Tibial artery (tissue), 4 donors: ENCODE measurements at regions not wholly inside any gene's neighbourhood (a gene's known extent, or its start where the extent isn't known, plus 50 kb on each side); places are given as distances from the start of the nearest gene placed in this dataset.

Source experiments
- DNase-seq, 2 donors: peaks; one replicate each; pipeline ENCODE4 v3.0.0-alpha.2; 2019
- H3K27ac ChIP-seq, 2 donors: fragments of 200-600 bp; sonication (generic) in 1 of 2; 1 replicate in 1 of 2; 2 replicates in 1 of 2; pipeline ENCODE4 v1.5.1; 2018 to 2019; ENCODE audit warnings: mild to moderate bottlenecking in 1 of 2
- H3K27me3 ChIP-seq, 2 donors: fragments of 200-600 bp; sonication (generic) in 1 of 2; one replicate each; pipeline versions ENCODE4 v1.5.1 to v1.6.0; 2016 to 2019
- H3K36me3 ChIP-seq, 3 donors: fragments of 200-600 bp; sonication (generic) in 2 of 3; one replicate each; pipeline ENCODE4 v1.5.1; 2016 to 2019; ENCODE audit warnings: mild to moderate bottlenecking in 2 of 3
- H3K4me1 ChIP-seq, 4 donors: fragments of 200-600 bp; sonication (generic) in 2 of 4; 1 replicate in 3 of 4; 2 replicates in 1 of 4; pipeline ENCODE4 v1.5.1; 2016 to 2019
- H3K4me3 ChIP-seq, 2 donors: fragments of 200-600 bp; sonication (generic) in 1 of 2; 1 replicate in 1 of 2; 2 replicates in 1 of 2; pipeline ENCODE4 v1.5.1; 2018 to 2019; ENCODE audit warnings: mild to moderate bottlenecking in 2 of 2
- H3K9me3 ChIP-seq, 3 donors: fragments of 200-600 bp; sonication (generic) in 1 of 3; one replicate each; pipeline ENCODE4 v1.5.1; 2016 to 2019
- CTCF ChIP-seq, 2 experiments: fragments of 200-600 bp in 1 of 2; fragments of 450-650 bp in 1 of 2; IDR thresholded peaks; one replicate each; pipeline ENCODE4 v1.5.1; 2017 to 2019; ENCODE audit warnings: antibody characterized with exemption in 2 of 2, mild to moderate bottlenecking in 1 of 2, moderate library complexity in 1 of 2
- intact Hi-C: fragments of 100-400 bp; cut with DNase I; formaldehyde crosslinking; loops from one replicate; pipeline ENCODE4 v1.15.0; 2023; ENCODE audit warnings: low total_unique reads

- H3K27ac ChIP-seq = no peak overlapping the region
- H3K9me3 ChIP-seq = no peaks in the 10 kb centered on the region
- no peaks in the 10 kb centered on the region for H3K27me3 ChIP-seq
- intact Hi-C loops = no loop called here
- TF ChIP-seq CTCF (IDR thresholded peaks at IDR 0.05) = no peak
- H3K4me3 ChIP-seq = no peak overlapping the region
- H3K4me1 ChIP-seq = peaks cover 0 to 22% (median 3%) of the 10 kb centered on the region in 4 donors
- no peaks in the 10 kb centered on the region for H3K36me3 ChIP-seq
- DNase-seq = no peak
Observed at GRCh38 chr1:221871056-221871455, 129.2 kb upstream of the DUSP10 start.

GRCh38 chr1:221869779-221870178 is 127.9 kb upstream of the DUSP10 start:
- Histone ChIP-seq H3K27ac (no peak overlapping the region), H3K9me3 (no peaks in the 10 kb centered on the region), H3K27me3 (no peaks in the 10 kb centered on the region), H3K4me1 (peaks cover 0 to 22% (median 3%) of the 10 kb centered on the region in 4 donors), H3K36me3 (no peaks in the 10 kb centered on the region), H3K4me3 (no peak overlapping the region)
- intact Hi-C loops = no loop called here
- TF ChIP-seq CTCF (IDR thresholded peaks at IDR 0.05) = no peak
- no peak for DNase-seq

DNA sequence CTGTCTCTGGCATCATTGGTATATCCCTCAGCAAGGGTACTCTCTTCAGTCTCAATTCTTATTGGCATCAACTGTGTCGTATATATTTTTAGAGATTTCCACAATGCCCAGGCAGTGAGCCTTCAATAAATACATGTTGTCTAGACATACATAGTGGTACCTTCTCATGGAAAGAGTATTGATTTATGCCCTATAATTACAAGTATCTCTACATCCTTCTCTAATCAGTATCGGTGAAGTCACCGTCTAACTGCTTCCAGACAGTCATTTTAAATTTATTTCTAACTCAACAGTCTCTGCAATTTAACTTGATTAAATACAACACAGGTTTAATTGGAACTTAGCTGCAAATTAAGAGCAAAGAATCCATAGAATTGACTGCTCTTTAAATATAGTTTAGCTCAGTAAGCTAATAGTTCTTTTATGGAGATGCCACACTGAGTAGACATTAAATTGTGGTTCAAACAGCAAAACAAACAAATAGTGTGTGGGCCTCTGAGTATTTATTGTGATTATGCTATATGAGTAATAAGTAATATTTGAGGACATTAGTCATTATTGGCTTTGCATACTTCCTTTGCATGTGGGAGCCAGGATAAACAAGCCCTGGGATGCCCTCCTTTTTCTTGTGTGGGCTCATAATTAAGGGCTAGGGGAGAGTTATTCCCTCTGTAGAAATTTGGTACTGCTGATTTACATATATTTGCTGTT is 126.9 kb upstream of the DUSP10 start:
- intact Hi-C loops = no loop called here
- TF ChIP-seq CTCF (IDR thresholded peaks at IDR 0.05) = no peak
- Histone ChIP-seq H3K27me3 (no peaks in the 10 kb centered on the region), H3K27ac (peak overlapping the region in 1 of 2 donors; percentile 10), H3K4me3 (no peak overlapping the region), H3K36me3 (no peaks in the 10 kb centered on the region), H3K9me3 (no peaks in the 10 kb centered on the region), H3K4me1 (peaks cover 0 to 22% (median 3%) of the 10 kb centered on the region in 4 donors)
- no peak for DNase-seq

DNA sequence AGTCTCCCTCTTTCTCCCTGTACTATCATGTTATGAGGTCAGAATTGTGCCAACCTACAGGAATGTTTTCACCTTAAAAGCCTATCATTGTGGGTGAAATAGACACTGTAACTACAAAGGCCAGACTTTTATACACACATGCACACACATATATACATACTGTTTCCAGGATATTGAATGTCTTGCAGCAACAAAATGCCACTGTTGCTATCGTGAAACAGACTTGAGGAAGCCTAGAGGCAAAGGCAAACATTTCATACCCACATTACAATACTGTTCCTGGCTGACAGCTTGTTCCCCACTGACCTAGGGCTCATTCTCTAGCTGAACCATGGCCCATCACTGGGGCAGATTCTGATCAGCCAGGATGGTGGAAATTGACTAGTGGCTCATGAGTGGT is 125.1 kb upstream of the DUSP10 start:
- Histone ChIP-seq H3K36me3 (no peaks in the 10 kb centered on the region), H3K9me3 (no peaks in the 10 kb centered on the region), H3K4me3 (no peak overlapping the region), H3K27me3 (no peaks in the 10 kb centered on the region), H3K4me1 (peaks cover 0 to 22% (median 3%) of the 10 kb centered on the region in 4 donors), H3K27ac (no peak overlapping the region)
- no peak for TF ChIP-seq CTCF (IDR thresholded peaks at IDR 0.05)
- DNase-seq = no peak
- intact Hi-C loops = no loop called here

GRCh38 chr1:221865808-221866207 is 123.9 kb upstream of the DUSP10 start:
- no peaks in the 10 kb centered on the region for H3K36me3 ChIP-seq
- H3K27ac ChIP-seq = no peak overlapping the region
- no peaks in the 10 kb centered on the region for H3K27me3 ChIP-seq
- H3K4me1 ChIP-seq = peaks cover 0 to 22% (median 3%) of the 10 kb centered on the region in 4 donors
- TF ChIP-seq CTCF (IDR thresholded peaks at IDR 0.05) = no peak
- intact Hi-C loops = no loop called here
- no peaks in the 10 kb centered on the region for H3K9me3 ChIP-seq
- no peak for DNase-seq
- no peak overlapping the region for H3K4me3 ChIP-seq
